HUDEP-2 (cell line): ENCODE measurements at regions not wholly inside any gene's neighbourhood (a gene's known extent, or its start where the extent isn't known, plus 50 kb on each side); places are given as distances from the start of the nearest gene placed in this dataset.
"Not testable (repeated sequence)": the region's sequence is repeated elsewhere in the genome, so short reads cannot be mapped to it uniquely, and the experiment has no call there.

Experiments
- DNase-seq, 76 experiments: peaks; one replicate each; lab custom pipeline; 2025; ENCODE audit not compliant: unreplicated experiment in 76 of 76; lab: John Stamatoyannopoulos, UW

DNA sequence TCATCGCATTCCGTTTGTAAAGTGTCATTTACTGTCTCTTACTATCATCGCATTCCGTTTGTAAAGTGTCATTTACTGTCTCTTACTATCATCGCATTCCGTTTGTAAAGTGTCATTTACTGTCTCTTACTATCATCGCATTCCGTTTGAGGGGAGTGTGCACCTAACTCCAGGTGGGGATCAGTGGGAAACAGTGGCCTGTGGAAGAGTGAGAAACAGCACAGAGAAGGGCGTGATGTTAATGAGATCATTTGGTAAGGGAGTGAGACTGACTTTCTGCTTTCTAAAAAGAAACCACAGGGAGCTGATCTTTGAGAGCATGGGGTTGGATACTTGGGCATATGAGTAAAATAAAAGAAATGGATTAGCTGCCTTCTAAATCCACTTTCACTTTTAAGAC lies 77.5 kb upstream of the ZPLD1 start:
- not testable (repeated sequence) for DNase-seq

- DNase-seq, result no peak
Measured at GRCh38 chr3:102360183-102360860, 74.5 kb upstream of the ZPLD1 start.

- no peak for DNase-seq
Measured at GRCh38 chr3:102361101-102361500, 73.7 kb upstream of the ZPLD1 start.

GRCh38 chr3:102366116-102366515 lies 68.7 kb upstream of the ZPLD1 start:
- not testable (repeated sequence) for DNase-seq

DNA sequence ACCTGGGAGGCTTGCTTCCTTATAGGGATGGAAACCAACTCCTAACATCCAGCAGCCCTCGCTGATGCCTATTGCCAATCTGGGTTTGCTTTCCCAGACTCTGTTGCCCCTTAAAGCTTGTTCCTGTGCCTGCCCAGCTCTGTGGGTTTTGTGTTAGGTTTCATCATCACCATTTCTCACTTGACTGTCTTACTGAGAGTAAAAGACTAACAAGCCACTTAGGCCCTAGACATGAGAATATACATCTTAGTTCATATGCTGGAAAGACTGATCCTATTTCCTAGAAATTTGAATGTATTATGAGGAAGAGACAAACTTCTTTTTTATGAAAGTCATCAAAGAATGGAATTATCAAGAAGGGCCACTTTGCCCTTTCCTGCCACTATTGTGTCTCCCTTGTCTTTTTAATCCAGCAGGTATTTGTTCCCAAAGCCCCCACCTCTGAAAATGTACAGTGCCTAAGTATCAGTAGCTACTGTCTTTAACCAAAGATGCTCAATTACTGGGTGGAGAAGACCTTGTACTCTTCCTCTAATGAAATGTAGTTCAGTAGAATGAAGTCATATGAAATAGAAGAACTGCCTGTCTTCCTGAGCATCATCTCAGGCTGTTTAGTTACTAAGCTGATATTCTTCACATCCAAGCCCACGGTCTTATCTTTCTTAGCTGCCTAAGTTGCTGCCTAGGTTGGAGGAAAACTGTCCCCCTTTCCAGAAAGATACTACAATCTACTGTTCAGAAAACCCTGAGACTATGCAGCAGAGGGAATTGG lies 59.8 kb upstream of the ZPLD1 start:
- DNase-seq, result no peak

GRCh38 chr3:102378216-102378615 lies 56.6 kb upstream of the ZPLD1 start:
- no peak for DNase-seq

GRCh38 chr3:102382201-102382600 lies 52.6 kb upstream of the ZPLD1 start:
- DNase-seq, result not testable (repeated sequence)
